NT2/D1 (cell line): ENCODE measurements at regions not wholly inside any gene's neighbourhood (a gene's known extent, or its start where the extent isn't known, plus 50 kb on each side); places are given as distances from the start of the nearest gene placed in this dataset.

Source experiments
- SUZ12 ChIP-seq: IDR thresholded peaks from 2 replicates; pipeline ENCODE4 v1.6.1; 2011; ENCODE audit not compliant: insufficient read length, insufficient read depth; ENCODE audit errors: extremely low read depth
- ZNF274 ChIP-seq: IDR thresholded peaks from 2 replicates; pipeline ENCODE4 v1.6.1; 2011; ENCODE audit warnings: mild to moderate bottlenecking, low read depth, low read length

DNA sequence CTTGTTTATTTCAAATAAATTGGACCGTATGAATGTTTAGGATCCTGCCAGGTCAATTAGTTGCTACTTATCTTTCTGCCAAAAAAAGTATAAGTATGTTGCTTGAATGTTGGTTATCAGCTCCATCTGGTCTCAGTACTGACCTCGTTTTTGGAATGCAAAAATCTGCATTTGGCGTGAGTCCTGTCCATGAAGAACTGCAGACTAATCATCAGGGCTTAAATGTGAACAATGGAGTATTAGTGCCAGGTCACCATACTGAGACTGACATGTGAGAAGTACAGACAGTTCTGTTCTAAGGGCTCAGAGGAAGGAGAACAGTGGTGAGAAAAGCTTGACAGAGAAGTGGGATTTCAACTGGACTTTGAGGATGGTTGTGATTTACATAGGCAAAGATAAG is 393.1 kb upstream of the SLC14A2 start:
- TF ChIP-seq ZNF274 (no peak), SUZ12 (no peak)
